Muscle of back (tissue), 3 donors: ENCODE measurements at regions not wholly inside any gene's neighbourhood (a gene's known extent, or its start where the extent isn't known, plus 50 kb on each side); places are given as distances from the start of the nearest gene placed in this dataset.

Experiments
- DNase-seq, 3 donors: peaks; one replicate each; pipeline versions ENCODE4 v3.0.0 to v3.0.0-alpha.2; 2013

- DNase-seq = no peak
Measured at GRCh38 chr12:28601570-28602058, 411.4 kb downstream of the CCDC91 start.

- no peak for DNase-seq
Measured at GRCh38 chr12:28602786-28603185, 412.5 kb downstream of the CCDC91 start.

- DNase-seq = no peak
Measured at GRCh38 chr12:28603239-28603638, 413.0 kb downstream of the CCDC91 start.

GRCh38 chr12:28603801-28604200 lies 413.5 kb downstream of the CCDC91 start:
- DNase-seq = no peak

- DNase-seq = no peak
Measured at GRCh38 chr12:28604240-28604639, 414.0 kb downstream of the CCDC91 start.

- no peak for DNase-seq
Measured at GRCh38 chr12:28606967-28607557, 416.8 kb downstream of the CCDC91 start.

GRCh38 chr12:28610401-28611114 lies 420.3 kb downstream of the CCDC91 start:
- DNase-seq = no peak

GRCh38 chr12:28611115-28611435 lies 420.8 kb downstream of the CCDC91 start:
- peak; percentile 51 to 80 (median 78) for DNase-seq

- no peak for DNase-seq
Measured at GRCh38 chr12:28611449-28611848, 421.2 kb downstream of the CCDC91 start.

- no peak for DNase-seq
Measured at GRCh38 chr12:28618171-28618570, 427.9 kb downstream of the CCDC91 start.

- DNase-seq = no peak
Measured at GRCh38 chr12:28618772-28619171, 428.5 kb downstream of the CCDC91 start.

- DNase-seq = no peak
Measured at GRCh38 chr12:28620281-28620680, 430.0 kb downstream of the CCDC91 start.

- peak in 1 of 3 donors; percentile 47 for DNase-seq
Measured at GRCh38 chr12:28622406-28622805, 432.1 kb downstream of the CCDC91 start.

GRCh38 chr12:28626504-28626903 lies 436.2 kb downstream of the CCDC91 start:
- no peak for DNase-seq

GRCh38 chr12:28629691-28630090 lies 439.4 kb downstream of the CCDC91 start:
- no peak for DNase-seq

GRCh38 chr12:28631831-28632230 lies 441.6 kb downstream of the CCDC91 start:
- peak in 1 of 3 donors; percentile 4 for DNase-seq

- no peak for DNase-seq
Measured at GRCh38 chr12:28640519-28640918, 450.3 kb downstream of the CCDC91 start.

GRCh38 chr12:28645436-28645835 lies 455.2 kb downstream of the CCDC91 start:
- no peak for DNase-seq

- DNase-seq = no peak
Measured at GRCh38 chr12:28645891-28646290, 455.6 kb downstream of the CCDC91 start.

- no peak for DNase-seq
Measured at GRCh38 chr12:28650906-28651305, 460.6 kb downstream of the CCDC91 start.

GRCh38 chr12:28652239-28652638 lies 462.0 kb downstream of the CCDC91 start:
- DNase-seq = no peak

- no peak for DNase-seq
Measured at GRCh38 chr12:28681980-28682379, 467.1 kb upstream of the FAR2 start.

GRCh38 chr12:28683366-28683765 lies 465.7 kb upstream of the FAR2 start:
- no peak for DNase-seq
